AML-193 (cell line): ENCODE measurements at regions not wholly inside any gene's neighbourhood (a gene's known extent, or its start where the extent isn't known, plus 50 kb on each side); places are given as distances from the start of the nearest gene placed in this dataset.

Experiments
- DNase-seq, 2 experiments: peaks; one replicate each; lab custom pipeline; 2025; lab: John Stamatoyannopoulos, UW

- no peak for DNase-seq
Measured at GRCh38 chr5:33210978-33211377, 229.8 kb upstream of the TARS1 start.

DNA sequence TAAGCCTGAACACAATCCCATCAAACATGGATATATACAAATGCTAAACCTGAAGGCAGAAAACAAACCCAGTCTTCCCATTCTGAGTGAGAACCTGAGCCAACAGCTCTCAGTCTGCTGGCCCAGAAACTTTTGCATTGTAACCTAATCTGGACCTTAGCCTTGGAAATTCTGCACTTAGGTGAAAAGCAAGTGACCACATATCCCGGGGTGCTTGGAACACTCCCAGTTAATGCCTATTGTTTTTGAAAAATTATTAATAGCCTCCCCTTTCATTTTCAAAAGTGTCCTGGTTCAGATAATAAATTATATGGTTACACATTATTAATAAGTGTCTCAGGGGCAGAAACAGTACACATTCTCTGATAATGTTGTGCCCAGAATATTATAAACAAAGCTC is 228.3 kb upstream of the TARS1 start:
- DNase-seq, result no peak

- no peak for DNase-seq
Measured at GRCh38 chr5:33212900-33213299, 227.9 kb upstream of the TARS1 start.

DNA sequence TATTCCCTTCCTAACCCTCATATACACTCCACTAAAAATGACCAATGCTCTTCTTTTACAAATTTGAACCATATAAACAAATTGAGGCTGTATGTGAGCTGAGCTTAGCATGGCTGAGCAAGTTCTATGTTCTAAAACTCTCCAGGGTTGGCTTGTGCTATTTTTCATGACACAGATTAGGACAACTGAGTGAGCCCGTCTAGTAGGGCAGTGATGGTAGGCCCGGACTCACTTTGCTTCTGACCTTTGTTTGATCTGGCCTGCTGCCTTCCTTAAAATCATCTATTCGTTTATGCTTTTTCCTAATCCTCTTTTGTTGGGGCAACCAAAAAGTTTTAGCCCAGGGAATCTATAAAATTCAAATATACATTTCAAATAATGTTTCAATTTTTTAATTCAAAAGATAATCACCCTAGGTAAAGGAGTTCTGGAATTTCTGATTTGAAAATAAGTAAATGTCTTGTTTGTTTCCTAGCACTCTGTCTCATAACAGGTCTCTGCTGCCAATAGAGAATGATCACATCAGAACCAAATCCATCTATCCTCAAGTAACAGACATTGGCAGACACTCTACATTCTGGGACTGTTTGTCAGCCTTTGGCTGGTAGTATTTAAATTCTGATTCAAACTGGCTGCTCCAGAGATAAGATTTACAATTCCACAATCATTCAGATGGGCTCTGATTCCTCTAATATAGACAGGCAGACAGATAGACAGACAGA is 217.0 kb upstream of the TARS1 start:
- no peak for DNase-seq

DNA sequence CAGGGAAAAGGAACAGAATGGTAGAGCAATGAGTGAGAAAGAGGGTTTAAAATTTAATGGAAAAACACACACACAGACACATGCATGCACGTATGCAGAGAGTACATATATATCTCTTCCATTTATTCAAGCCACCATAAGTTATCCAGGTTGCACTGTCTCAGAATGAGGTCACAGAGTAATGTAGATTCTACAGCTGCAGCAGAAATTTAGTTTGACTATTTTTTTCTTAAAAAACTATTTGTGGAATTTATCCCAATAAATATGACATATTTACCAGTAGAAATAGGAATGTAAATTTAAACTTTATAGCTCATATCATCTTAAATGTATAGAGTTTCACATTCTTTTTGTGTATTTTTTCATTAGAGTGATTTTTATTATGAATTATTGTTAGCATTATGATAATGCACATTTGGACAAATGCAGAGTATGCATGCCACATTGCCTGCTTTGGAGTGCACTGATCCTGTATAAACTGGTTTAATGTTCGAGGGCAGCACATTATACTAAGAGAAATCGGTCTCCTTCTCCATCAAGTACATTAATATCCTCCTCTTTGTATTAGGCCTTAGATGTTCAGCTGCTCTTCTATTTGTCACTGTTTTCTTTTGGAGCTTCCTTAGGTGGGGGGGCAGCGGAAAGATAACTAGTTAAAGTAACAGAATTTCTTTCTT is 216.3 kb upstream of the TARS1 start:
- no peak for DNase-seq

- DNase-seq, result no peak
Measured at GRCh38 chr5:33227247-33227646, 213.5 kb upstream of the TARS1 start.

- no peak for DNase-seq
Measured at GRCh38 chr5:33227746-33228145, 213.0 kb upstream of the TARS1 start.

DNA sequence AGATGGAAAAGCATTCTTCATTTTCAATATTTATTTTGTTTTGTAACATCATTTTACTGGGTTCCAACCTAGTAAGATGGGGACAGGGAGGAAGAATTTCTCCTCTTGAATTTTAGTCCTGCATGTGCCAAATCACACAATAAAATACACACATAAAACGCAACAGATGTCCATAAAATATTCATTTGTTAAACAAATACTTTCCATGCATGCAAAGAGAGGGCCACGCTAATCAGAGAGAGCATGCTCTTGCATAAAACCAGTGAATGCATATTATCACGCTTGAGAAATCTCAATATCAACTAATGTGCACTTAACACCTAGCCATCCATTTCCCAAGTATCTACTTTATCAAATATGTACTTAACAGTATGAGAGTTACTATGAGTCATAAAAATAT is 212.6 kb upstream of the TARS1 start:
- DNase-seq, result no peak

GRCh38 chr5:33229216-33229615 is 211.5 kb upstream of the TARS1 start:
- no peak for DNase-seq

GRCh38 chr5:33230467-33231078 is 210.2 kb upstream of the TARS1 start:
- no peak for DNase-seq

GRCh38 chr5:33231214-33231710 is 209.5 kb upstream of the TARS1 start:
- no peak for DNase-seq

DNA sequence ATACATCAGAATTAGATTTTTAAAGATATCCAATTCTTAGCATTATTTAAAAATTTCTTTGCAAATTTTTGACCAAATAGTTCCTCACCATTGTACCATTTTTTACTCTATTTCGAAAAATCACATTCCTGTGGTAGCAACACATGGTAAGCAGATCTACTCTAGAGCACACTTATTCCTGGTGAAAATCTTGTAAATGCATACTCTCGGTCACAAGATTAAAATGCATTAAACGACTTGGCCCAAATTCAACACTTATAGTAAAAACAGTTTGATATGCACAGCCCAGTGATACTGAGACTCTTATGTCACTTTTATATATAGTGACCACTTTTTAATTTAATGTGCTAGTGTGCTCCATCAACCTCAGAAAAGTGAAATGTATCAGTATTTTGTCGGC is 208.8 kb upstream of the TARS1 start:
- no peak for DNase-seq

- DNase-seq, result no peak
Measured at GRCh38 chr5:33232731-33233505, 207.8 kb upstream of the TARS1 start.

GRCh38 chr5:33235304-33235703 is 205.5 kb upstream of the TARS1 start:
- DNase-seq, result no peak

GRCh38 chr5:33235824-33236223 is 204.9 kb upstream of the TARS1 start:
- no peak for DNase-seq

- DNase-seq, result no peak
Measured at GRCh38 chr5:33237471-33237870, 203.3 kb upstream of the TARS1 start.

- DNase-seq, result no peak
Measured at GRCh38 chr5:33238826-33239695, 201.7 kb upstream of the TARS1 start.

DNA sequence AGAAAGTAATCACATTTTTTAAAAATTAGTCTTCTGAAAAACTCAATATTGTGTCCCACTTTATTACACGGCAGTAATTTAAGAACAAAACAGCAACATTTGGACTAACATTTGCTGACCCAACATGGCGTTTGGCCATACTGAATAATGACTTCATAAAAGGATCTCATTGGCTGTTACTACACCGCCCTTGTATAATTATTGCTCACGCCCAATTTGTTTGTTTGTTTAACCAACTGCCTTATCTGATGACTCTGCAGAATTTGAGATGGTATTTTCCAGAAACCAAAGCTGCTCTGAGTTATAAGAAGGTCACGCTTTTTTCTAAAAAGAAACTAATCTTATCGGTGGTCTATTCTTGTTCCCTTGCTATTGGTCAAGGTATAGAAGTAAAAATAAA is 200.2 kb upstream of the TARS1 start:
- DNase-seq, result no peak

DNA sequence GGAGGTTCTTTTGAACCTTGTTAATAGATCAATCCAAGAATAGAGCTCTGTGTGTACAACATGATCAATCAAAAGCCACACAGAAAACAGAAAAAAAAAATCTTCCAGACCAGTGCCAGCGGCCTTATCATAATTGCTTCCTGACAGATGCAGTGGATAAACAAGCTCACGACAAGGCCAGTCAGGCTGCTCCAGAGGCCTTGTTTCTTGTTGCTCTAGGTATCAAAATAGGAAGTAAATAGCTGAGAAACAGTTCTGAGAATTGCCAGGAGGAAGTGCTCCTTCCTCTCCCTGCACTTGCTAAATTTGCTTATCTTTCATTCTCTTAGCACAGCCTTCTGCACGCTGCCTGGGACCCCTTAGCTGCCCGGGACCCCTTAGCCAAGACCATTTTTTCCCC is 199.0 kb upstream of the TARS1 start:
- DNase-seq, result peak; percentile 7 to 16

GRCh38 chr5:33242277-33242676 is 198.5 kb upstream of the TARS1 start:
- DNase-seq, result no peak

GRCh38 chr5:33244441-33245150 is 196.2 kb upstream of the TARS1 start:
- DNase-seq, result no peak
